Peyer's patch (tissue), 4 donors: ENCODE measurements at regions not wholly inside any gene's neighbourhood (a gene's known extent, or its start where the extent isn't known, plus 50 kb on each side); places are given as distances from the start of the nearest gene placed in this dataset.

Source experiments
- POLR2A ChIP-seq, 2 donors: fragments of 450-650 bp; IDR thresholded peaks; one replicate each; pipeline ENCODE4 v1.5.1; 2017; ENCODE audit warnings: antibody characterized with exemption in 2 of 2, mild to moderate bottlenecking in 2 of 2, moderate library complexity in 2 of 2
- TF ChIP-seq, protein P1 (sequence below), 6 experiments: fragments of 450-650 bp in 4 of 6; fragments of 200-600 bp in 2 of 6; sonication (generic) in 1 of 6; IDR thresholded peaks; one replicate each; pipeline ENCODE4 v1.5.1; 2017 to 2019; ENCODE audit warnings: antibody characterized with exemption in 6 of 6, mild to moderate bottlenecking in 3 of 6, moderate library complexity in 1 of 6

DNA sequence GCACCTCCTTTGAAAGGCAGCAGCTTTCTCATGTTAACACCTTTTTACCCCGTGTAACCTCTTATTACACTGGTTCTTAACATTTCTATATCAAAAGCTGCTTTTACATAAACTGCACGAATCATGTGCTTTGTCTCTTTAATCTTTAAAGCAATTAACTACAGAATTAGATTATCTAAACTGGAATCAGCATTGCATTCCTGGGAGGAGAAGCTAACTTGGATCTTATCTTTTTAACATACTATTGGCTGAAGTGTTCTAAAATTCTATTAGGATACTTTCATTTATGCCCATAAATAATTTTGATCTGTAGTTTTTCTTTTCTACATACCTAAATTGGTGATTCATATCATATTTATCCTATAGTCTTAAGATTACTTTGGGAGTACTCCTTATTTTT, 428.4 kb upstream of the IGFBP3 start:
- TF ChIP-seq, protein P1, sequence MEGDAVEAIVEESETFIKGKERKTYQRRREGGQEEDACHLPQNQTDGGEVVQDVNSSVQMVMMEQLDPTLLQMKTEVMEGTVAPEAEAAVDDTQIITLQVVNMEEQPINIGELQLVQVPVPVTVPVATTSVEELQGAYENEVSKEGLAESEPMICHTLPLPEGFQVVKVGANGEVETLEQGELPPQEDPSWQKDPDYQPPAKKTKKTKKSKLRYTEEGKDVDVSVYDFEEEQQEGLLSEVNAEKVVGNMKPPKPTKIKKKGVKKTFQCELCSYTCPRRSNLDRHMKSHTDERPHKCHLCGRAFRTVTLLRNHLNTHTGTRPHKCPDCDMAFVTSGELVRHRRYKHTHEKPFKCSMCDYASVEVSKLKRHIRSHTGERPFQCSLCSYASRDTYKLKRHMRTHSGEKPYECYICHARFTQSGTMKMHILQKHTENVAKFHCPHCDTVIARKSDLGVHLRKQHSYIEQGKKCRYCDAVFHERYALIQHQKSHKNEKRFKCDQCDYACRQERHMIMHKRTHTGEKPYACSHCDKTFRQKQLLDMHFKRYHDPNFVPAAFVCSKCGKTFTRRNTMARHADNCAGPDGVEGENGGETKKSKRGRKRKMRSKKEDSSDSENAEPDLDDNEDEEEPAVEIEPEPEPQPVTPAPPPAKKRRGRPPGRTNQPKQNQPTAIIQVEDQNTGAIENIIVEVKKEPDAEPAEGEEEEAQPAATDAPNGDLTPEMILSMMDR (IDR thresholded peaks at IDR 0.05), result no peak
- TF ChIP-seq POLR2A (IDR thresholded peaks at IDR 0.05), result no peak
